Panc1 (cell line): ENCODE measurements at regions not wholly inside any gene's neighbourhood (a gene's known extent, or its start where the extent isn't known, plus 50 kb on each side); places are given as distances from the start of the nearest gene placed in this dataset.

Experiments
- CTCF ChIP-seq: fragments of 450-650 bp; IDR thresholded peaks from 2 replicates; pipeline ENCODE4 v1.5.1; 2017; ENCODE audit warnings: mild to moderate bottlenecking
- POLR2AphosphoS5 ChIP-seq: IDR thresholded peaks from 2 replicates; pipeline ENCODE4 v1.6.1; 2012; ENCODE audit warnings: mild to moderate bottlenecking, low read depth, low read length, moderate library complexity
- REST ChIP-seq, 2 experiments: IDR thresholded peaks; 2 replicates each; pipeline ENCODE4 v1.6.1; 2011 to 2012; ENCODE audit warnings: low read depth in 2 of 2, control low read depth in 1 of 2, low read length in 1 of 2, mild to moderate bottlenecking in 1 of 2, moderate library complexity in 1 of 2; ENCODE audit not compliant: insufficient read depth in 1 of 2
- SIN3A ChIP-seq: IDR thresholded peaks from 2 replicates; pipeline ENCODE4 v1.6.1; 2012; ENCODE audit warnings: low read depth, mild to moderate bottlenecking, low read length, moderate library complexity, borderline replicate concordance; ENCODE audit not compliant: insufficient read depth
- TCF7L2 ChIP-seq: IDR thresholded peaks from 2 replicates; pipeline ENCODE4 v1.6.1; 2011; ENCODE audit warnings: mild to moderate bottlenecking, low read depth, low read length, inconsistent platforms

- TF ChIP-seq CTCF (no peak), POLR2AphosphoS5 (no peak), REST (IDR thresholded peaks at IDR 0.05; ENCODE audit: insufficient read depth in 1 of 2, low read depth in 2 of 2, low read length in 1 of 2) (no peak), TCF7L2 (no peak), SIN3A (no peak)
Observed at GRCh38 chr6:1002989-1003388, 308.9 kb upstream of the FOXQ1 start.
